Adrenal gland (tissue), 9 donors: ENCODE measurements at regions not wholly inside any gene's neighbourhood (a gene's known extent, or its start where the extent isn't known, plus 50 kb on each side); places are given as distances from the start of the nearest gene placed in this dataset.
A peak's percentile ranks its signal among the peaks of the same experiment; 100 is the strongest.

Experiments used
- DNase-seq, 7 donors: peaks; one replicate each; pipeline ENCODE4 v3.0.0-alpha.2; 2019 to 2020
- H3K27ac ChIP-seq, 5 donors: fragments of 200-600 bp; sonication (generic) in 4 of 5; 1 replicate in 3 of 5; 2 replicates in 2 of 5; pipeline versions ENCODE4 v1.5.1 to v1.8.0; 2016 to 2020; ENCODE audit warnings: mild to moderate bottlenecking in 1 of 5
- H3K27me3 ChIP-seq: fragments of 200-600 bp; 2 replicates; pipeline ENCODE4 v1.8.0; 2021
- H3K36me3 ChIP-seq, 2 donors: fragments of 200-600 bp; replicated peaks in 1 of 2; 1 replicate in 1 of 2; 2 replicates in 1 of 2; pipeline versions ENCODE4 v1.5.1 to v1.8.0; 2018 to 2022
- H3K4me1 ChIP-seq, 2 donors: fragments of 200-600 bp; replicated peaks in 1 of 2; 1 replicate in 1 of 2; 2 replicates in 1 of 2; pipeline versions ENCODE4 v1.5.1 to v1.8.0; 2018 to 2021
- H3K4me3 ChIP-seq, 4 donors: fragments of 200-600 bp; sonication (generic) in 3 of 4; one replicate each; pipeline ENCODE4 v1.5.1; 2016 to 2018
- H3K9me3 ChIP-seq, 3 donors: fragments of 200-600 bp; sonication (generic) in 1 of 3; replicated peaks in 1 of 3; 1 replicate in 2 of 3; 2 replicates in 1 of 3; pipeline versions ENCODE4 v1.5.1 to v1.8.0; 2016 to 2021
- CTCF ChIP-seq, 6 experiments: fragments of 450-650 bp in 4 of 6; fragments of 200-600 bp in 2 of 6; sonication (generic) in 1 of 6; IDR thresholded peaks; 1 replicate in 5 of 6; 2 replicates in 1 of 6; pipeline versions ENCODE4 v1.5.1 to v1.8.0; 2016 to 2021; ENCODE audit warnings: antibody characterized with exemption in 6 of 6, mild to moderate bottlenecking in 2 of 6, moderate library complexity in 1 of 6
- POLR2A ChIP-seq, 2 donors: fragments of 450-650 bp; IDR thresholded peaks; one replicate each; pipeline ENCODE4 v1.6.1; 2017; ENCODE audit warnings: antibody characterized with exemption in 2 of 2, mild to moderate bottlenecking in 2 of 2, moderate library complexity in 1 of 2
- WGBS, 4 donors: extraction: QIAGEN DNeasy Blood & Tissue Kit in 2 of 4; methylation state at CpG; one replicate each; pipeline versions ENCODE4 v1.1.5 to v1.1.7; 2013 to 2017; 5-methylcytosine and 5-hydroxymethylcytosine counted together
- intact Hi-C, 2 donors: fragments of 100-400 bp; cut with DNase I; formaldehyde crosslinking; loops; one replicate each; pipeline versions ENCODE4 v1.14.1 to v1.15.0; 2022 to 2023
- donor health status: healthy with polysubstance abuse.
- donor health status: Bipolar disorder and iron deficiency.
- donor health status: DM: yes; HTN: yes; CAD: no.
- donor health status: DM: no; HTN: no; CAD: no.
- donor health status: DM: no; HTN: no; CAD: no.

GRCh38 chr13:60265566-60265965, 101.8 kb upstream of the DIAPH3 start:
- no peak overlapping the region for H3K27ac ChIP-seq
- intact Hi-C loops, result no loop called here
- DNase-seq, result no peak
- H3K4me3 ChIP-seq, result no peak overlapping the region
- TF ChIP-seq CTCF (IDR thresholded peaks at IDR 0.05) (no peak), POLR2A (IDR thresholded peaks at IDR 0.05) (no peak)
- no peaks in the 10 kb centered on the region for H3K27me3 ChIP-seq
- 89 to 100% (median 96%) methylated on average over 1 of the region's 1 CpG for WGBS, 4 donors
- H3K9me3 ChIP-seq, result no peaks in the 10 kb centered on the region
- H3K4me1 ChIP-seq, result no peaks in the 10 kb centered on the region
- no peaks in the 10 kb centered on the region for H3K36me3 ChIP-seq

DNA sequence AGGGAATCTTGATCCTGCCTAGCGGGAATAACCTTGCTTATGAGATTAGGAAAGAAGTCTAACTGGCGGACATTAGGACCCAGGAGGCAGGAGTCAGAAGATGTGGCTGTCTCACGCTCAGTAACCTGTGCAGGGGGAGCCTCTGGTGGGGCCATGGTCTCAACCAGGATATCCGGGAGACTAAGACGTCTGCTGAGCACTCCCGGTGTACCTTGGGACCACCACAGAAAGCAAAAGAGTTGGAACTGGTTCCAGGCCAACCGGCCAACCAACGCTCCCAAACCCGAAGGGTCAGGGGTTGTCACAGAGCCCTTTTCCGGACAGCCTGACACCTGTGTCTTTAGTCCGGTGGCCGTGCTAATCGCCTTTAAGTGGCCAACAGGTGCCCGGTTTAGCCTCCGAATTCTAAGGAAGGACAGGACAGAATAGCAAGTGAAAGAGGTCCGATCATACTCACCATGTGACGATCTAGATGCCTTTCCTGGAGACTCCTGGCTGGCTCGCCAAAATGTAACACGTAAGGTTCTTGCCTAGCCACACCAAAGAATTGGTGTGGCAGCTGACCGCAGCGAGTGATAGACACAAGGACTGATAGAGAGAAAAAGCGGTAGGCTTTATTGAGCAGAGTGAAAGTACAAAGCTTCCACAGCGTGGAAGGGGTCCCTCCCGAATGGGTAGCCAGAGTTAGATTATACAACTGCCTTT, 103.9 kb upstream of the DIAPH3 start:
- H3K27ac ChIP-seq, result no peak overlapping the region
- H3K27me3 ChIP-seq, result no peaks in the 10 kb centered on the region
- no peaks in the 10 kb centered on the region for H3K9me3 ChIP-seq
- no peak for TF ChIP-seq POLR2A (IDR thresholded peaks at IDR 0.05)
- no peak for TF ChIP-seq CTCF (IDR thresholded peaks at IDR 0.05)
- intact Hi-C loops, result no loop called here
- peak in 5 of 7 donors; percentile 2 to 26 (median 19) for DNase-seq
- H3K4me1 ChIP-seq, result no peaks in the 10 kb centered on the region
- WGBS, 4 donors, result 46 to 75% (median 49%) methylated on average over 22 to 24 of the region's 24 CpGs
- H3K36me3 ChIP-seq, result no peaks in the 10 kb centered on the region
- H3K4me3 ChIP-seq, result peak overlapping the region in 1 of 4 donors; percentile 48

- WGBS, 4 donors, result 47 to 65% (median 56%) methylated on average over 8 of the region's 8 CpGs
- intact Hi-C loops, result no loop called here
- Histone ChIP-seq H3K27ac (no peak overlapping the region), H3K36me3 (no peaks in the 10 kb centered on the region), H3K27me3 (no peaks in the 10 kb centered on the region), H3K4me3 (peak overlapping the region in 1 of 4 donors; percentile 48), H3K9me3 (no peaks in the 10 kb centered on the region), H3K4me1 (no peaks in the 10 kb centered on the region)
- no peak for TF ChIP-seq POLR2A (IDR thresholded peaks at IDR 0.05)
- TF ChIP-seq CTCF (IDR thresholded peaks at IDR 0.05), result no peak
- DNase-seq, result no peak
Observed at GRCh38 chr13:60268203-60268555, 104.5 kb upstream of the DIAPH3 start.

- H3K27ac ChIP-seq, result no peak overlapping the region
- H3K4me1 ChIP-seq, result no peaks in the 10 kb centered on the region
- no peak for TF ChIP-seq POLR2A (IDR thresholded peaks at IDR 0.05)
- no peak for TF ChIP-seq CTCF (IDR thresholded peaks at IDR 0.05)
- no peak for DNase-seq
- H3K4me3 ChIP-seq, result no peak overlapping the region
- no peaks in the 10 kb centered on the region for H3K9me3 ChIP-seq
- no peaks in the 10 kb centered on the region for H3K36me3 ChIP-seq
- intact Hi-C loops, result no loop called here
- no peaks in the 10 kb centered on the region for H3K27me3 ChIP-seq
Observed at GRCh38 chr13:60273971-60274527, 110.3 kb upstream of the DIAPH3 start.
